H1 (cell line): ENCODE measurements at regions not wholly inside any gene's neighbourhood (a gene's known extent, or its start where the extent isn't known, plus 50 kb on each side); places are given as distances from the start of the nearest gene placed in this dataset.

Experiments used
- CTBP2 ChIP-seq: IDR thresholded peaks from 2 replicates; pipeline ENCODE4 v1.7.0; 2011; ENCODE audit warnings: borderline replicate concordance, mild to moderate bottlenecking, moderate library complexity, mixed read lengths, low read length; ENCODE audit not compliant: insufficient read depth, insufficient read length
- FOSL1 ChIP-seq: IDR thresholded peaks from 2 replicates; pipeline ENCODE4 v1.6.1; 2011; ENCODE audit warnings: mild to moderate bottlenecking, low read depth, low read length, moderate library complexity; ENCODE audit not compliant: insufficient read depth
- POU5F1 ChIP-seq: IDR thresholded peaks from 2 replicates; pipeline ENCODE4 v1.6.1; 2011; ENCODE audit warnings: low read depth, mild to moderate bottlenecking, low read length, moderate library complexity
- RNF2 ChIP-seq: fragments of 200-900, 300-1000 bp; sonication (generic); IDR thresholded peaks from 2 replicates; pipeline ENCODE4 v1.7.1; 2016; ENCODE audit warnings: borderline replicate concordance, low read depth, mild to moderate bottlenecking, antibody characterized with exemption, low read length; ENCODE audit not compliant: poor library complexity, severe bottlenecking; ENCODE audit errors: missing control alignments
- TAF7 ChIP-seq: optimal IDR thresholded peaks from 2 replicates; pipeline ENCODE3; 2011; ENCODE audit warnings: low read depth, mild to moderate bottlenecking, inconsistent platforms, low read length, moderate library complexity, borderline replicate concordance
- YY1 ChIP-seq: IDR thresholded peaks from 2 replicates; pipeline ENCODE4 v1.6.1; 2011; ENCODE audit warnings: low read depth, mild to moderate bottlenecking, low read length
- TF ChIP-seq, protein P1 (sequence below): fragments of 300-600 bp; sonication (generic); IDR thresholded peaks from 2 replicates; pipeline ENCODE4 v1.7.1; 2012; ENCODE audit warnings: low read length, moderate library complexity, mild to moderate bottlenecking, inconsistent platforms; ENCODE audit not compliant: insufficient replicate concordance
- TF ChIP-seq, protein P2 (sequence below): IDR thresholded peaks from 2 replicates; pipeline ENCODE4 v1.6.1; 2011; ENCODE audit warnings: low read depth, mild to moderate bottlenecking, low read length; ENCODE audit not compliant: insufficient read depth
- TF ChIP-seq, protein P3 (sequence below): IDR thresholded peaks from 2 replicates; pipeline ENCODE4 v1.6.1; 2012; ENCODE audit warnings: low read length, inconsistent platforms

DNA sequence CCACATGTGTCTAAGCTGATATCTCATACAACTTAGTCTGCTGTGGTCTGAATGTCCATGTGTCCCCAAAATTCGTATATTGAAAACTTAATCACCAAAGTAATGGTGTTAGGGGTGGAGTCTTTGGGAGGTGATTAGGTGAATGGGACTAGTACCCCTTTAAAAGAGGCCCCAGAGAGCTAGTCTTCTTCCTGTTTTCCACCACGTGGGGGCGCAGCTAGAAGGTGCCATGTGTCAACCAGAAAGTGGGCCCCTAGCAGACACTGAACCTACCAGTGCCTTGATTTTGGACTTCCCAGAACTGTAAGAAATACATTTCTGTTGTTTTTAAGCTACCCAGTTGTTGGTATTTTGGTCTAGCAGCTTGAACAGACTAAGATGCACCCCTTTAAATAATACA is 86.6 kb downstream of the ASB1 start (continued):
- TF ChIP-seq, protein P1, sequence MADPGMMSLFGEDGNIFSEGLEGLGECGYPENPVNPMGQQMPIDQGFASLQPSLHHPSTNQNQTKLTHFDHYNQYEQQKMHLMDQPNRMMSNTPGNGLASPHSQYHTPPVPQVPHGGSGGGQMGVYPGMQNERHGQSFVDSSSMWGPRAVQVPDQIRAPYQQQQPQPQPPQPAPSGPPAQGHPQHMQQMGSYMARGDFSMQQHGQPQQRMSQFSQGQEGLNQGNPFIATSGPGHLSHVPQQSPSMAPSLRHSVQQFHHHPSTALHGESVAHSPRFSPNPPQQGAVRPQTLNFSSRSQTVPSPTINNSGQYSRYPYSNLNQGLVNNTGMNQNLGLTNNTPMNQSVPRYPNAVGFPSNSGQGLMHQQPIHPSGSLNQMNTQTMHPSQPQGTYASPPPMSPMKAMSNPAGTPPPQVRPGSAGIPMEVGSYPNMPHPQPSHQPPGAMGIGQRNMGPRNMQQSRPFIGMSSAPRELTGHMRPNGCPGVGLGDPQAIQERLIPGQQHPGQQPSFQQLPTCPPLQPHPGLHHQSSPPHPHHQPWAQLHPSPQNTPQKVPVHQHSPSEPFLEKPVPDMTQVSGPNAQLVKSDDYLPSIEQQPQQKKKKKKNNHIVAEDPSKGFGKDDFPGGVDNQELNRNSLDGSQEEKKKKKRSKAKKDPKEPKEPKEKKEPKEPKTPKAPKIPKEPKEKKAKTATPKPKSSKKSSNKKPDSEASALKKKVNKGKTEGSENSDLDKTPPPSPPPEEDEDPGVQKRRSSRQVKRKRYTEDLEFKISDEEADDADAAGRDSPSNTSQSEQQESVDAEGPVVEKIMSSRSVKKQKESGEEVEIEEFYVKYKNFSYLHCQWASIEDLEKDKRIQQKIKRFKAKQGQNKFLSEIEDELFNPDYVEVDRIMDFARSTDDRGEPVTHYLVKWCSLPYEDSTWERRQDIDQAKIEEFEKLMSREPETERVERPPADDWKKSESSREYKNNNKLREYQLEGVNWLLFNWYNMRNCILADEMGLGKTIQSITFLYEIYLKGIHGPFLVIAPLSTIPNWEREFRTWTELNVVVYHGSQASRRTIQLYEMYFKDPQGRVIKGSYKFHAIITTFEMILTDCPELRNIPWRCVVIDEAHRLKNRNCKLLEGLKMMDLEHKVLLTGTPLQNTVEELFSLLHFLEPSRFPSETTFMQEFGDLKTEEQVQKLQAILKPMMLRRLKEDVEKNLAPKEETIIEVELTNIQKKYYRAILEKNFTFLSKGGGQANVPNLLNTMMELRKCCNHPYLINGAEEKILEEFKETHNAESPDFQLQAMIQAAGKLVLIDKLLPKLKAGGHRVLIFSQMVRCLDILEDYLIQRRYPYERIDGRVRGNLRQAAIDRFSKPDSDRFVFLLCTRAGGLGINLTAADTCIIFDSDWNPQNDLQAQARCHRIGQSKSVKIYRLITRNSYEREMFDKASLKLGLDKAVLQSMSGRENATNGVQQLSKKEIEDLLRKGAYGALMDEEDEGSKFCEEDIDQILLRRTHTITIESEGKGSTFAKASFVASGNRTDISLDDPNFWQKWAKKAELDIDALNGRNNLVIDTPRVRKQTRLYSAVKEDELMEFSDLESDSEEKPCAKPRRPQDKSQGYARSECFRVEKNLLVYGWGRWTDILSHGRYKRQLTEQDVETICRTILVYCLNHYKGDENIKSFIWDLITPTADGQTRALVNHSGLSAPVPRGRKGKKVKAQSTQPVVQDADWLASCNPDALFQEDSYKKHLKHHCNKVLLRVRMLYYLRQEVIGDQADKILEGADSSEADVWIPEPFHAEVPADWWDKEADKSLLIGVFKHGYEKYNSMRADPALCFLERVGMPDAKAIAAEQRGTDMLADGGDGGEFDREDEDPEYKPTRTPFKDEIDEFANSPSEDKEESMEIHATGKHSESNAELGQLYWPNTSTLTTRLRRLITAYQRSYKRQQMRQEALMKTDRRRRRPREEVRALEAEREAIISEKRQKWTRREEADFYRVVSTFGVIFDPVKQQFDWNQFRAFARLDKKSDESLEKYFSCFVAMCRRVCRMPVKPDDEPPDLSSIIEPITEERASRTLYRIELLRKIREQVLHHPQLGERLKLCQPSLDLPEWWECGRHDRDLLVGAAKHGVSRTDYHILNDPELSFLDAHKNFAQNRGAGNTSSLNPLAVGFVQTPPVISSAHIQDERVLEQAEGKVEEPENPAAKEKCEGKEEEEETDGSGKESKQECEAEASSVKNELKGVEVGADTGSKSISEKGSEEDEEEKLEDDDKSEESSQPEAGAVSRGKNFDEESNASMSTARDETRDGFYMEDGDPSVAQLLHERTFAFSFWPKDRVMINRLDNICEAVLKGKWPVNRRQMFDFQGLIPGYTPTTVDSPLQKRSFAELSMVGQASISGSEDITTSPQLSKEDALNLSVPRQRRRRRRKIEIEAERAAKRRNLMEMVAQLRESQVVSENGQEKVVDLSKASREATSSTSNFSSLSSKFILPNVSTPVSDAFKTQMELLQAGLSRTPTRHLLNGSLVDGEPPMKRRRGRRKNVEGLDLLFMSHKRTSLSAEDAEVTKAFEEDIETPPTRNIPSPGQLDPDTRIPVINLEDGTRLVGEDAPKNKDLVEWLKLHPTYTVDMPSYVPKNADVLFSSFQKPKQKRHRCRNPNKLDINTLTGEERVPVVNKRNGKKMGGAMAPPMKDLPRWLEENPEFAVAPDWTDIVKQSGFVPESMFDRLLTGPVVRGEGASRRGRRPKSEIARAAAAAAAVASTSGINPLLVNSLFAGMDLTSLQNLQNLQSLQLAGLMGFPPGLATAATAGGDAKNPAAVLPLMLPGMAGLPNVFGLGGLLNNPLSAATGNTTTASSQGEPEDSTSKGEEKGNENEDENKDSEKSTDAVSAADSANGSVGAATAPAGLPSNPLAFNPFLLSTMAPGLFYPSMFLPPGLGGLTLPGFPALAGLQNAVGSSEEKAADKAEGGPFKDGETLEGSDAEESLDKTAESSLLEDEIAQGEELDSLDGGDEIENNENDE: no peak
- TF ChIP-seq FOSL1 (no peak), TAF7 (no peak), RNF2 (no peak), POU5F1 (no peak), YY1 (0 out of 2 replicates have a peak, but pooled peaks have one; percentile 16), CTBP2 (no peak)
- TF ChIP-seq, protein P2, sequence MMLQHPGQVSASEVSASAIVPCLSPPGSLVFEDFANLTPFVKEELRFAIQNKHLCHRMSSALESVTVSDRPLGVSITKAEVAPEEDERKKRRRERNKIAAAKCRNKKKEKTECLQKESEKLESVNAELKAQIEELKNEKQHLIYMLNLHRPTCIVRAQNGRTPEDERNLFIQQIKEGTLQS: no peak
- TF ChIP-seq, protein P3, sequence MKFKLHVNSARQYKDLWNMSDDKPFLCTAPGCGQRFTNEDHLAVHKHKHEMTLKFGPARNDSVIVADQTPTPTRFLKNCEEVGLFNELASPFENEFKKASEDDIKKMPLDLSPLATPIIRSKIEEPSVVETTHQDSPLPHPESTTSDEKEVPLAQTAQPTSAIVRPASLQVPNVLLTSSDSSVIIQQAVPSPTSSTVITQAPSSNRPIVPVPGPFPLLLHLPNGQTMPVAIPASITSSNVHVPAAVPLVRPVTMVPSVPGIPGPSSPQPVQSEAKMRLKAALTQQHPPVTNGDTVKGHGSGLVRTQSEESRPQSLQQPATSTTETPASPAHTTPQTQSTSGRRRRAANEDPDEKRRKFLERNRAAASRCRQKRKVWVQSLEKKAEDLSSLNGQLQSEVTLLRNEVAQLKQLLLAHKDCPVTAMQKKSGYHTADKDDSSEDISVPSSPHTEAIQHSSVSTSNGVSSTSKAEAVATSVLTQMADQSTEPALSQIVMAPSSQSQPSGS: no peak
